Mesothelial cell of epicardium (in vitro differentiated cells): ENCODE measurements at regions not wholly inside any gene's neighbourhood (a gene's known extent, or its start where the extent isn't known, plus 50 kb on each side); places are given as distances from the start of the nearest gene placed in this dataset.

Source experiments
- DNase-seq, 2 experiments: peaks; one replicate each; pipeline ENCODE4 v3.0.0; 2021; ENCODE audit warnings: low spot score in 2 of 2; ENCODE audit not compliant: unreplicated experiment in 2 of 2
- H3K27ac Mint-ChIP-seq: 2 replicates; pipeline ENCODE4 v1.8.0; 2021; ENCODE audit warnings: mixed read lengths
- H3K27me3 Mint-ChIP-seq: 2 replicates; pipeline ENCODE4 v1.8.0; 2021; ENCODE audit warnings: low read depth, mixed read lengths
- H3K36me3 Mint-ChIP-seq: 2 replicates; pipeline ENCODE4 v1.8.0; 2021; ENCODE audit warnings: mixed read lengths
- H3K4me1 Mint-ChIP-seq: 2 replicates; pipeline ENCODE4 v1.8.0; 2021; ENCODE audit warnings: mixed read lengths
- H3K4me3 Mint-ChIP-seq: 2 replicates; pipeline ENCODE4 v1.8.0; 2021; ENCODE audit warnings: mild to moderate bottlenecking, moderate library complexity, mixed read lengths
- H3K9me3 Mint-ChIP-seq: 2 replicates; pipeline ENCODE4 v1.8.0; 2021; ENCODE audit warnings: mixed read lengths
- TF ChIP-seq, protein P1 (sequence below): fragments of 200-600 bp; sonication (generic); IDR thresholded peaks from one replicate; pipeline ENCODE4 v1.5.0; 2021; ENCODE audit warnings: antibody characterized with exemption; ENCODE audit not compliant: unreplicated experiment

DNA sequence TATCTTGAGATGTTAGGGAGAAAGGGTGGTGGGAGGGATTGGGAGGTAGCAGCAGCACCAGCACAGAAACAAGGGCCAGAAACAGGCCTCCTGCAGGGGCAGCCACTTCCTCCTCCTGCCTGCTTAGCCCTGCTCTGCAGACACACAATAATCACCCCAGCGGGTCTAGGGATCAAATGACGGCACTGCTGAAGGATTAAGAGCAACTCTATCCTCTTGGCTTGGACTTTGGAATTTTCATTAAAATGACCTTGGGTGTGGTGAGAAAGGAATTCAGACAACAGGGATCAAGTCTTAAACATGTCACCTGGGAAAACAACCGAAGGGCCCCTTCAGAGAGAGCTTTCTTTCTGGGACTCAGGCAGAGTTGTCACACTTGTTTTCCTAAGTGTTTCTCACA is 353.4 kb downstream of the SPRY1 start:
- Mint-ChIP-seq H3K36me3 (no peaks in the 10 kb centered on the region), H3K4me3 (no peak overlapping the region), H3K4me1 (peaks cover 35% of the 10 kb centered on the region), H3K9me3 (no peaks in the 10 kb centered on the region), H3K27me3 (no peaks in the 10 kb centered on the region), H3K27ac (peak overlapping the region; percentile 72)
- no peak for DNase-seq
- TF ChIP-seq, protein P1, sequence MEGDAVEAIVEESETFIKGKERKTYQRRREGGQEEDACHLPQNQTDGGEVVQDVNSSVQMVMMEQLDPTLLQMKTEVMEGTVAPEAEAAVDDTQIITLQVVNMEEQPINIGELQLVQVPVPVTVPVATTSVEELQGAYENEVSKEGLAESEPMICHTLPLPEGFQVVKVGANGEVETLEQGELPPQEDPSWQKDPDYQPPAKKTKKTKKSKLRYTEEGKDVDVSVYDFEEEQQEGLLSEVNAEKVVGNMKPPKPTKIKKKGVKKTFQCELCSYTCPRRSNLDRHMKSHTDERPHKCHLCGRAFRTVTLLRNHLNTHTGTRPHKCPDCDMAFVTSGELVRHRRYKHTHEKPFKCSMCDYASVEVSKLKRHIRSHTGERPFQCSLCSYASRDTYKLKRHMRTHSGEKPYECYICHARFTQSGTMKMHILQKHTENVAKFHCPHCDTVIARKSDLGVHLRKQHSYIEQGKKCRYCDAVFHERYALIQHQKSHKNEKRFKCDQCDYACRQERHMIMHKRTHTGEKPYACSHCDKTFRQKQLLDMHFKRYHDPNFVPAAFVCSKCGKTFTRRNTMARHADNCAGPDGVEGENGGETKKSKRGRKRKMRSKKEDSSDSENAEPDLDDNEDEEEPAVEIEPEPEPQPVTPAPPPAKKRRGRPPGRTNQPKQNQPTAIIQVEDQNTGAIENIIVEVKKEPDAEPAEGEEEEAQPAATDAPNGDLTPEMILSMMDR = no peak

DNA sequence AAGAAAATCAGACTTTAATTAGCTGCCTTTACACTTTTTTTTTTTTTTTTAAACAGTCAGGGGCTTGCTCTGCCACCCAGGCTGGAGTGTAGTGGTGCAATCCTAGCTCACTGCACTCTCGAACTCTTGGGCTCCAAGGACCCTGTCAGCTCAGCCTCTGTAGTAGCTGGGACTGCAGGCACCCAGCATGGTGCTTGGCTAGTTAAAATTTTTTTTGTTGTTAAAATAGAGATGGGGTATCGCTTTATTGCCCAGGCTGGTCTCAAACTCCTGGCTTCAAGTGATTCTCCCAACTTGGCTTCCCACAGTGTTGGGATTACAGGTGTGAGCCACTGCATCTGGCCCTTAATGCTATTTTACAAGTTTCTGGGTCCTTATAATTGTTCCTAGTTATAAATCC is 359.1 kb downstream of the SPRY1 start:
- peaks cover 5% of the 10 kb centered on the region for H3K9me3 Mint-ChIP-seq
- no peak overlapping the region for H3K27ac Mint-ChIP-seq
- H3K36me3 Mint-ChIP-seq = no peaks in the 10 kb centered on the region
- DNase-seq = no peak
- H3K27me3 Mint-ChIP-seq = no peaks in the 10 kb centered on the region
- H3K4me1 Mint-ChIP-seq = peaks cover 2% of the 10 kb centered on the region
- TF ChIP-seq, protein P1 = no peak
- no peak overlapping the region for H3K4me3 Mint-ChIP-seq

DNA sequence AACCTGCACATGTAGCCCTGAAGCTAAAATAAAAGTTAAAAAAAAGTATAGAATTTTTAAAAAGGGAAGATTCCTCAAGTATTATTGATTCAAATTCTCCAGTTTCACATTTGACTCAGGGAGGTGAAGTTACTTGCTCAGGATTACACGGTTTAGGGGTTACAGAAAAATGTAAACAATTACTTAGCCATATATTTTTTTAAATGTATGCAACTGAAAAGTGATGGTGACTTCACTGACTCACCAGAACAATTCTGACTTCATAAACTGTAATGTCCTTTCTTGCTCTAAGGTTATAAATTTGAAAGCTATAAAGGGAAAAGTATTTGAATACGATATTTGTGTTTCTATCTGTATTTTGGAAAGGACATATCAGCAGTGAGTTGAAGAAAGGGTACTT is 371.2 kb downstream of the SPRY1 start:
- no peak overlapping the region for H3K4me3 Mint-ChIP-seq
- peaks cover 2% of the 10 kb centered on the region for H3K36me3 Mint-ChIP-seq
- peaks cover 20% of the 10 kb centered on the region for H3K9me3 Mint-ChIP-seq
- no peaks in the 10 kb centered on the region for H3K27me3 Mint-ChIP-seq
- no peak for DNase-seq
- no peak overlapping the region for H3K27ac Mint-ChIP-seq
- H3K4me1 Mint-ChIP-seq = no peaks in the 10 kb centered on the region
- TF ChIP-seq, protein P1 = no peak

DNA sequence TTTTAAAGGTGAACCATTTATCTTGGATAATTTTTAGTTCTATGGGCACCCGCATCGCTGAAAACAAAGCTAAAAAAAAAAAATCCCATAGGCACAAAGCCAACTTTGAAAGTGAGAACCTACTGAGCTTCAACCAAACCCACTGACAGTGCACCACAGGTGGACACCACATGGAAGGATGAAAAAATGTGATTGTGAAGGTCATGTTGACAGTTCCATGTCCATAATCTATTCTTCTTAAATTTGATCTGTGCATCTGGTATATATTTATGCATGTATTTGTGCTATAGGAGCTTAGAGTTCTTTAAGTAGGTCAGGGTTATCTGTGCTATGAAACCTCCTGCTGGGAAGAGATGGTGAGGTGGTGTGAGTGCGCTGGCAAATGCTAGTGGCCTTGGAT is 374.3 kb downstream of the SPRY1 start:
- no peaks in the 10 kb centered on the region for H3K4me1 Mint-ChIP-seq
- peaks cover 2% of the 10 kb centered on the region for H3K36me3 Mint-ChIP-seq
- H3K27ac Mint-ChIP-seq = no peak overlapping the region
- no peak overlapping the region for H3K4me3 Mint-ChIP-seq
- peaks cover 11% of the 10 kb centered on the region for H3K9me3 Mint-ChIP-seq
- DNase-seq = no peak
- H3K27me3 Mint-ChIP-seq = no peaks in the 10 kb centered on the region
- TF ChIP-seq, protein P1 = no peak

DNA sequence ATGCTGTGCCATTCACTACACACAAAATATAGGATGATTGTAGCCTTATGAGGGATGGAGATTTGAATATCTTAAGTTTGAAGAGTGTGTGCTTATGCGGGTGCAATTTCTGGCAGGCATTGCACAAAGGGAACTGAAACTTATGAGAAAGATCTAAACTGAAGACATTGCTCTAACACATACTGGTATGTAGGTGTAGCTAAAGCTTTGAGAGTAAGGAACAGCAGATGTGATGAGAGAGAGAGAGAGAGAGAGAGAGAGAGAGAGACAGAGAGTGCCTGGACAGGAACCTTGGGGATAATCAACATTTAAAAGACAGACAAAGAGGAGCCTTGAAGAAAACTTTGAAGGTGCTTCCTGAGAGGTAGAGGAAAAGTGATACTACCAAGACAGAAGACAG is 379.7 kb downstream of the SPRY1 start:
- H3K9me3 Mint-ChIP-seq = peaks cover 19% of the 10 kb centered on the region
- TF ChIP-seq, protein P1 = no peak
- no peaks in the 10 kb centered on the region for H3K36me3 Mint-ChIP-seq
- no peak for DNase-seq
- H3K4me3 Mint-ChIP-seq = no peak overlapping the region
- H3K4me1 Mint-ChIP-seq = no peaks in the 10 kb centered on the region
- H3K27me3 Mint-ChIP-seq = no peaks in the 10 kb centered on the region
- no peak overlapping the region for H3K27ac Mint-ChIP-seq

DNA sequence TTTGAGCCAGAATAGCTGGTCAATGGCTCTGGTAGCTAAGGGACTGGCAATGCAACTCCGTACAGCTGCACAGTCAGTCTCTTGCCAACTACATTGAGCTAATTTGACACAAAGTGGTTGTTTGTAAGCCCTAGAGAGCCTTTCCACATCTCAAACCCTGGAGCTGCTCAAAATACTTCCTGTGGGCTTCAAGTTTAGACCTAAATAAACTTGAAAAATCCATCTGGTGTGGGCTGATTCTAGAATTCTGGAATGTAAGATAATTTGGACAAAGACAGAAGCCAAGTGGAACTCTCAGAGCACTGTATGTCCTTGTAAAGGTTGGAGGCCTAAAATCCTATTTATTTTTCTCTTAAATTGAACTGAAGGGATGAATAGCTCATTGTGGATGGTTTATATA is 380.8 kb downstream of the SPRY1 start:
- H3K36me3 Mint-ChIP-seq = no peaks in the 10 kb centered on the region
- DNase-seq = no peak
- TF ChIP-seq, protein P1 = no peak

More for the DNA sequence above, 380.8 kb downstream of the SPRY1 start:
- Mint-ChIP-seq H3K9me3 (peaks cover 19% of the 10 kb centered on the region), H3K27ac (no peak overlapping the region), H3K4me1 (no peaks in the 10 kb centered on the region), H3K27me3 (no peaks in the 10 kb centered on the region), H3K4me3 (no peak overlapping the region)
